Activated T-cell treated with anti-CD3 and anti-CD28 coated beads for 48 hours (primary cell): ENCODE measurements at regions not wholly inside any gene's neighbourhood (a gene's known extent, or its start where the extent isn't known, plus 50 kb on each side); places are given as distances from the start of the nearest gene placed in this dataset.

Source experiments
- DNase-seq: peaks from one replicate; pipeline ENCODE4 v3.0.0-alpha.2; 2020; ENCODE audit warnings: low read depth

DNA sequence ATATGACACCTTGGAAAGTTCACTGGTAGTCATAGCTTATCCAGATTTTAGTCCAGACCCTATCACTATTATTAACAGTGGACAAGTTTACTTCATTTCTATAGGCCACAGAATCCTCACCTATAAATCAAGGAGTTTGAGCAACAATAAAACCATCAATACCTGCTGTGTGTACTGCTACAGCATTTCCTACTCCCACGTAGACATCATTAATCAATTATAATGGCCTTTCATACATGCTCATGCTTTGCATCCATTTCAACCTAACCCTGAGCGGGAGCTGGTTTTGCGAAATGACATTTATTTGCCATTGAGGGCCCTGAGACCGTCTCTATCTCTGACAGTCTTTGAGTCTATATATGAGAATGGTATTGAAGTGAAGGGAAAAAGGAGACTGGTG, 312.3 kb downstream of the FAT3 start:
- DNase-seq, result no peak

GRCh38 chr11:92540096-92540495, 315.5 kb downstream of the FAT3 start:
- DNase-seq, result no peak

- no peak for DNase-seq
Observed at GRCh38 chr11:92545906-92546471, 321.4 kb downstream of the FAT3 start.

DNA sequence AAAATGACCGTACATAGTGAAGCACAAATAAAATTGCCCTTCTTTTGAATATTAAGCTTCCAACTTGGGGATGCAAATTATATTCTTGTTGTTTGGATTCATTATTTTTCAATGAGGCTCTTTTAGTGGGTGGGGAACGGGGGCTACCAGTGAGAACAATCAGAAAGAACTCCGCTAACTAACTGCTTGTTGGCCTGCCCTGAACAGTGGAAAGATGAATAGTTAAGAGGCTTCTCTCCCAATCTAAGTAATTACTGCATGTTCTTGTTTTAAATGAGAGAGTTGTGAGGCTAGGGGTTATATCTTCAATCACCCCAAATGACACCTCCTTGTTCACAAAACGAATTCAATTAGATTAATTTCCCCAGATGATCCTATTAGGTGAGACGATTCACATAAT, 322.0 kb downstream of the FAT3 start:
- DNase-seq, result no peak

GRCh38 chr11:92550411-92550810, 325.8 kb downstream of the FAT3 start:
- DNase-seq, result no peak

DNA sequence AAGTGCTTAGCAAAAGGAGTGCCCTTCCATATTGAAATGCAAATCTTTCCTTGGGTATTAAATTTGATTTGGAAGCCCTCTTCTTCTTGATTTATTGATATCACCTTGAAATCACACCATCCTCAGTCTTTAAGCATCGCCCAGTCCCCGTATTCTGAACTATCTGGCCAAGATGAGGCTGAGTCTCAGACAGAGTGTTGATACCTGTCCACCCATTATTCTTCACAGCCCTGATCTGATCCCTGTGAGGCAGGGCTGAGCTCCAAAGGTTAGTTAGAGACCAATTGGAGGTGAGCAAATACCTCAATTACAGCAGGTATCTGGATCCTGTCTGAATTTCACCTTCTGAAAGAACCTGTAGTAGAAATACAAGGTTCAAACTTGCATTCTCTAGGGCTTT, 326.3 kb downstream of the FAT3 start:
- DNase-seq, result no peak

DNA sequence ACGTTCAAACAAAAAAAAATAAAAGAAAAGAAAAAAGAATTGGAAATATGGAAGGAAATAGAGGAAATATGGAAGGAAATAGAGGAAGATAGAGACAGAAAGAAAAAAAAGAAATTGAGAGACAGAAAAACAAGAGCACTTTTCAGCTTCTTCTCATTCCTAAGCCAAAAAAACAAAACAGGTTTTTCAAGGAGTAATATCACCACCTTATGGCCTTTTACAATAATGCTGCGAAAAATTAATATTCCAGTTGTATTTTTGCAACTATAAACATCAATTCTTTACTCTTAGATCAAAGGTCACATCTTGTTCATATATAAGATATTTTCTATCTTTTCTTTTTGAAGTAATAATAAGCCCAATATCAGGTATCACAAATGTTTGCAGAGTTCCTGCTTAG, 328.3 kb downstream of the FAT3 start:
- DNase-seq, result no peak

DNA sequence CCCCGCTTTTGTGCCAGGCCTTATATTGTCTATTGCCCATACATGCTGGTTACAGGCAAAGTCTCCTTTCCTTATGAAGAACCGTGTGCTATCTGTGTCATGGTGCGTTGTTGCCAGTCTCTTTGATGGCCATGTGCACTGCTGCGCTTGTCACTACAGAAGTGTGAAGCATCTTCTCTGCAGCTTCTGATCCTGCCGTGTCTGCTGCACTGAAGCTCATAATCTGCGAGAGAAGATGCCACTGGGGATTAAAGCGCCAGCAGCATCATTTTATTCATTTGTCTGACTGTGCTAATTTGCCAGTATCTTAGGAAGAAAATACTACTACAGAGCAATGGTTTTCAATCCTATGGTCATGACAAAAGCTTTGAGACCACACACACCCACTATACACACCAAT, 330.1 kb downstream of the FAT3 start:
- DNase-seq, result no peak

- no peak for DNase-seq
Observed at GRCh38 chr11:92556431-92556830, 331.8 kb downstream of the FAT3 start.

- no peak for DNase-seq
Observed at GRCh38 chr11:92557879-92558278, 333.3 kb downstream of the FAT3 start.

GRCh38 chr11:92558323-92558722, 333.7 kb downstream of the FAT3 start:
- no peak for DNase-seq

- no peak for DNase-seq
Observed at GRCh38 chr11:92569726-92570125, 345.1 kb downstream of the FAT3 start.

GRCh38 chr11:92572559-92572958, 347.9 kb downstream of the FAT3 start:
- no peak for DNase-seq

DNA sequence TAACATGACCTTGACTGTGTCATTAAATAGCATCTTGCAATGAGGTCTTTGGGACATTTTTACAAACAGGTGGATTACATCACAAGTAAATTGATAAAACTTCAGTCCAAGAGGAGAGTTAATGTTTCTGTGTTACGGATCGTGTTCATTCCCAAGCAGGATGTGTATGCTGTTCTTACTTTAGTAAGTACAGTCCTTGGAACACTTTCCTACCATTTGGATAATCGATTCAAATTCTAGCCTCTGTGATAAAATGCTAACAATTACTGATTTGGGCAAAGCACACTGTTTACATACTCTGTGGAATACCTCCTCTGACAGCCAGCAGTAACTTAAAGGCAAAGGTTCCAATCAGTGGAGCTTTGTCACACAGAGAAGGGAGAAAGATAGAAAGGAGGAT, 351.7 kb downstream of the FAT3 start:
- no peak for DNase-seq

GRCh38 chr11:92580908-92581307, 356.3 kb downstream of the FAT3 start:
- no peak for DNase-seq

DNA sequence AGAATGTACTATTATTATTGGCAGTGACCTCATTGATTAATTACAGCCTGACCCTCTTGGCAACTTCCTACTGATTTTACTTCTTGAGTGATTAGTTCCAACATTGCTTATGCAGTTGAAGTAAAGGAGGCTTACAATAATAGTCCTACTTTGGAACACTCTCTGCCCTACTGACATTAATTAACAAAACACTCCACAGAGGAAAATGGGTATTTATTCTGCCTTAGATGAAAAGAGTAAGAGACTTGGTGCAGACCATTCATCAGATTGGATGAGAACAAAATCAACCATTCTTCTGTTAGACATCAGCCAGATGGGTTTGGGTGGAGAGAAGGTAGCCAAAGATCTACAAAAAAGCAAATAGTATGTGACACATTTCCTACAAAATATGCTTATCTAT, 363.8 kb downstream of the FAT3 start:
- no peak for DNase-seq

DNA sequence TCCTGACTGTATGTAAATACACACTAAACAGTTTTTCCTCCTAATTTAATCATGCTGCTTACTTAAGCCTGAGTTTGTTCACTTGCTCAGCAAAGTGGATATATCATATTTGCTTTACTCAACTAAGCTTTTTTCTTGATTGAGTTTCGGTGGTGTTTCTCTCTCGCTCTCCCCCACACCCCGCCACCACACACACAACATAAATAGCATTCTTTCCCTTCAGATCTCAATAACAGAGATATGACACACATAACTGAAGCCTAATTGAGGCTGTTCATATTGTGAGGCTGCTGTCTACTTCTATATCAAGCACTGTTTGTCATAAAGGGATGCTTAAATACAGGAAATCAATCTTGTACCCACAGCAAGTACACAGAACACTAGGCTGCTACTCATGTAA, 364.9 kb downstream of the FAT3 start:
- no peak for DNase-seq

GRCh38 chr11:92591521-92591920, 366.9 kb downstream of the FAT3 start:
- no peak for DNase-seq

DNA sequence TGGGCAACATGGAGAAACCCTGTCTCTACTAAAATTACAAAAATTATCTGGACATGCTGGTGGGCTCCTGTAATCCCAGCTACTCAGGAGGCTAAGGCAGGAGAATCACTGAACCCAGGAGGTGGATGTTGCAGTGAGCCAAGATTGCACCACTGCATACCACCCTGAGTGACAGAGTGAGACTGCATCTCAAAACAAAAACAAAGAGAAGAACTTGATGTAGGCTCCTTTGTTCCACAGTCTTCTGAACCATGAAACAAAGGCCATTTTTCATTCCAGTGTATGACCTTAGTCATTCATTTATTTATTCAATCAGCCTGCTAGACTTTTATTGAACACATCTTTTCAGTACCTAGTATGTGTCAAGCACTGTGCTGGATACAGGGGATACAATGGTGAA, 369.6 kb downstream of the FAT3 start:
- no peak for DNase-seq

- no peak for DNase-seq
Observed at GRCh38 chr11:92595052-92595451, 370.4 kb downstream of the FAT3 start.

GRCh38 chr11:92596596-92597317, 372.1 kb downstream of the FAT3 start:
- DNase-seq, result no peak

- no peak for DNase-seq
Observed at GRCh38 chr11:92601048-92601447, 368.4 kb upstream of the MTNR1B start.

DNA sequence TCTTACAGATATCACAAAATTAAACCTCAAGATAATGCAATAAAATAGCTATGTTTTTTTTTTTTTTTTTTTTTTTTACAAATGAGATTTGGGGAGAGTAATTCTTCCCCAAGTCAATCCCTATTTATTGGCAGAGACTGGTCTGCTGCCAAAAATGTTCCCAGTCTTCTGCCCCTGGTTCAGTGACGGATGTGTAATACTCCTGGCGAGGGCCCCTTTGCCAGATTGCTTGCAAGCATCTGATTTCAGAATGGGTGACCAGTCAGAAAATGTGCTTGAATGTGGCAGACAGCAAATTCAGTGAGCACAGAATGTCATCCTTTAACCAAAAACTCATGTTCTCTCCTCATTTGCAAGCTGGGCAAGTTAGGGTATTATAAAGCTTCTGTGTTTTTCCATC, 363.8 kb upstream of the MTNR1B start:
- no peak for DNase-seq
